T47D (cell line): ENCODE measurements at regions not wholly inside any gene's neighbourhood (a gene's known extent, or its start where the extent isn't known, plus 50 kb on each side); places are given as distances from the start of the nearest gene placed in this dataset.

Experiments used
- DNase-seq, 2 experiments: peaks; one replicate each; pipeline versions ENCODE4 v3.0.0 to v3.0.0-alpha.2; 2011 to 2012; ENCODE audit warnings: low read depth in 1 of 2, low spot score in 1 of 2
- JUND ChIP-seq: IDR thresholded peaks from 2 replicates; pipeline ENCODE4 v1.6.1; 2012; ENCODE audit warnings: low read depth
- in situ Hi-C: cut with HindIII; loops from 2 replicates; pipeline ENCODE4 v1.10.0; 2016; ENCODE audit warnings: low sequenced_read_pairs, low pct_unique_long_range_greater_than_20kb

GRCh38 chr2:82823892-82824291 is 1635.2 kb downstream of the SUCLG1 start:
- in situ Hi-C loops, result no loop called here
- no peak for DNase-seq

GRCh38 chr2:82819951-82820350 is 1639.1 kb downstream of the SUCLG1 start:
- in situ Hi-C loops, result no loop called here
- no peak for TF ChIP-seq JUND
- DNase-seq, result no peak

More at GRCh38 chr2:82823892-82824291, 1635.2 kb downstream of the SUCLG1 start:
- TF ChIP-seq JUND, result no peak

- in situ Hi-C loops, result no loop called here
Measured at GRCh38 chr2:82814146-82814545, 1644.9 kb downstream of the SUCLG1 start.

GRCh38 chr2:82811946-82812345 is 1647.1 kb downstream of the SUCLG1 start:
- TF ChIP-seq JUND, result no peak
- no peak for DNase-seq
- in situ Hi-C loops, result no loop called here

More at GRCh38 chr2:82814146-82814545, 1644.9 kb downstream of the SUCLG1 start:
- no peak for DNase-seq
- no peak for TF ChIP-seq JUND

- in situ Hi-C loops, result no loop called here
- no peak for DNase-seq
- no peak for TF ChIP-seq JUND
Measured at GRCh38 chr2:82803307-82803706, 1655.8 kb downstream of the SUCLG1 start.

GRCh38 chr2:82797469-82797868 is 1661.6 kb downstream of the SUCLG1 start:
- no peak for TF ChIP-seq JUND
- in situ Hi-C loops, result no loop called here
- DNase-seq, result no peak

GRCh38 chr2:82796132-82796531 is 1662.9 kb downstream of the SUCLG1 start:
- in situ Hi-C loops, result no loop called here
- TF ChIP-seq JUND, result no peak

GRCh38 chr2:82795446-82795845 is 1663.6 kb downstream of the SUCLG1 start:
- in situ Hi-C loops, result no loop called here
- no peak for DNase-seq
- no peak for TF ChIP-seq JUND

More at GRCh38 chr2:82796132-82796531, 1662.9 kb downstream of the SUCLG1 start:
- no peak for DNase-seq

- DNase-seq, result no peak
- TF ChIP-seq JUND, result no peak
- in situ Hi-C loops, result no loop called here
Measured at GRCh38 chr2:82793711-82794435, 1665.2 kb downstream of the SUCLG1 start.

- in situ Hi-C loops, result no loop called here
- TF ChIP-seq JUND, result no peak
- DNase-seq, result no peak
Measured at GRCh38 chr2:82792316-82792715, 1666.8 kb downstream of the SUCLG1 start.

GRCh38 chr2:82790206-82791021 is 1668.7 kb downstream of the SUCLG1 start:
- in situ Hi-C loops, result no loop called here
- peak in 1 of 2 experiments; percentile 8 for DNase-seq
- TF ChIP-seq JUND, result no peak

- no peak for DNase-seq
- in situ Hi-C loops, result no loop called here
- TF ChIP-seq JUND, result no peak
Measured at GRCh38 chr2:82789851-82790205, 1669.3 kb downstream of the SUCLG1 start.

GRCh38 chr2:82781176-82781915 is 1677.7 kb downstream of the SUCLG1 start:
- no peak for DNase-seq
- TF ChIP-seq JUND, result no peak
- in situ Hi-C loops, result no loop called here
